Osteoblast (primary cell): ENCODE measurements at regions not wholly inside any gene's neighbourhood (a gene's known extent, or its start where the extent isn't known, plus 50 kb on each side); places are given as distances from the start of the nearest gene placed in this dataset.

Experiments
- DNase-seq: peaks from one replicate; pipeline ENCODE4 v3.0.0; 2011; ENCODE audit warnings: low spot score, mixed read lengths; ENCODE audit not compliant: insufficient read length; ENCODE audit errors: missing footprints
- H2AFZ ChIP-seq: 2 replicates; pipeline ENCODE4 v1.6.0; 2011; ENCODE audit warnings: mild to moderate bottlenecking, low read length
- H3K27ac ChIP-seq: 2 replicates; pipeline ENCODE4 v1.5.1; 2011; ENCODE audit warnings: mild to moderate bottlenecking, low read depth, low read length, moderate library complexity
- H3K27me3 ChIP-seq: 2 replicates; pipeline ENCODE4 v1.6.0; 2012; ENCODE audit warnings: mild to moderate bottlenecking, control low read depth, inconsistent platforms, low read length, moderate library complexity; ENCODE audit not compliant: insufficient read depth
- H3K36me3 ChIP-seq: 2 replicates; pipeline ENCODE4 v1.5.1; 2011; ENCODE audit warnings: mild to moderate bottlenecking, low read length, control low read depth, moderate library complexity; ENCODE audit not compliant: insufficient read depth
- H3K4me1 ChIP-seq: 2 replicates; pipeline ENCODE4 v1.5.1; 2011; ENCODE audit warnings: mild to moderate bottlenecking, low read length, control low read depth, moderate library complexity; ENCODE audit not compliant: insufficient read depth
- H3K4me2 ChIP-seq: 2 replicates; pipeline ENCODE4 v1.6.0; 2011; ENCODE audit warnings: mild to moderate bottlenecking, low read length; ENCODE audit not compliant: insufficient read depth
- H3K4me3 ChIP-seq: fragments of 200-600 bp; sonication (generic); 3 replicates; pipeline ENCODE4 v1.5.1; 2012; ENCODE audit warnings: mild to moderate bottlenecking, low read length, inconsistent platforms; ENCODE audit not compliant: insufficient read depth
- H3K79me2 ChIP-seq: 2 replicates; pipeline ENCODE4 v1.6.0; 2012; ENCODE audit warnings: mild to moderate bottlenecking, low read length, control low read depth, inconsistent platforms; ENCODE audit not compliant: insufficient read depth
- H3K9me3 ChIP-seq: 2 replicates; pipeline ENCODE4 v1.5.1; 2011; ENCODE audit warnings: low read depth, low read length, control low read depth
- H4K20me1 ChIP-seq: 2 replicates; pipeline ENCODE4 v1.6.0; 2012; ENCODE audit warnings: mild to moderate bottlenecking, low read length, control low read depth; ENCODE audit not compliant: insufficient read depth
- CTCF ChIP-seq: IDR thresholded peaks from 2 replicates; pipeline ENCODE4 v1.5.1; 2011; ENCODE audit warnings: mild to moderate bottlenecking, low read depth, low read length, moderate library complexity; ENCODE audit errors: extremely low read depth

GRCh38 chr7:50842041-50842440, 59.3 kb upstream of the GRB10 start:
- H3K27ac ChIP-seq = peak overlapping the region; percentile 31
- H3K79me2 ChIP-seq = no peaks in the 10 kb centered on the region
- no peak overlapping the region for H3K4me3 ChIP-seq
- H2AFZ ChIP-seq = peak overlapping the region; percentile 21
- H3K9me3 ChIP-seq = no peaks in the 10 kb centered on the region
- no peaks in the 10 kb centered on the region for H3K27me3 ChIP-seq
- H4K20me1 ChIP-seq = no peaks in the 10 kb centered on the region
- DNase-seq = no peak
- H3K4me2 ChIP-seq = peak overlapping the region; percentile 11
- no peaks in the 10 kb centered on the region for H3K36me3 ChIP-seq
- no peak for TF ChIP-seq CTCF
- peaks cover 37% of the 10 kb centered on the region for H3K4me1 ChIP-seq

GRCh38 chr7:50838675-50839377, 56.1 kb upstream of the GRB10 start:
- Histone ChIP-seq H3K9me3 (no peaks in the 10 kb centered on the region), H3K79me2 (no peaks in the 10 kb centered on the region), H3K36me3 (no peaks in the 10 kb centered on the region), H3K4me1 (peaks cover 45% of the 10 kb centered on the region), H3K27ac (peak overlapping the region; percentile 96), H3K4me3 (no peak overlapping the region), H3K4me2 (peak overlapping the region; percentile 49), H3K27me3 (no peaks in the 10 kb centered on the region), H4K20me1 (no peaks in the 10 kb centered on the region), H2AFZ (no peak overlapping the region)
- no peak for DNase-seq
- TF ChIP-seq CTCF = no peak

- Histone ChIP-seq H3K36me3 (no peaks in the 10 kb centered on the region), H3K4me3 (no peak overlapping the region), H3K4me1 (peaks cover 50% of the 10 kb centered on the region), H3K27me3 (no peaks in the 10 kb centered on the region), H3K79me2 (no peaks in the 10 kb centered on the region), H4K20me1 (no peaks in the 10 kb centered on the region), H2AFZ (peak overlapping the region; percentile 50), H3K27ac (peak overlapping the region; percentile 96), H3K4me2 (peak overlapping the region; percentile 49), H3K9me3 (no peaks in the 10 kb centered on the region)
- no peak for DNase-seq
- no peak for TF ChIP-seq CTCF
These were observed 55.3 kb upstream of the GRB10 start for GRCh38 chr7:50837965-50838364.

GRCh38 chr7:50836646-50837045, 54.0 kb upstream of the GRB10 start:
- DNase-seq = no peak
- Histone ChIP-seq H2AFZ (no peak overlapping the region), H3K79me2 (no peaks in the 10 kb centered on the region), H3K27ac (no peak overlapping the region), H3K27me3 (no peaks in the 10 kb centered on the region), H3K36me3 (no peaks in the 10 kb centered on the region), H4K20me1 (no peaks in the 10 kb centered on the region), H3K9me3 (no peaks in the 10 kb centered on the region), H3K4me3 (no peak overlapping the region), H3K4me1 (peaks cover 40% of the 10 kb centered on the region), H3K4me2 (no peak overlapping the region)
- TF ChIP-seq CTCF = no peak
